SU-DHL-6 (cell line): ENCODE measurements at regions not wholly inside any gene's neighbourhood (a gene's known extent, or its start where the extent isn't known, plus 50 kb on each side); places are given as distances from the start of the nearest gene placed in this dataset.

Experiments
- EZH2phosphoT487 ChIP-seq: fragments of 200-600 bp; sonication (generic), shearing (Covaris generic); conservative IDR thresholded peaks from 2 replicates; pipeline ENCODE4 v1.6.1; 2018; ENCODE audit warnings: mild to moderate bottlenecking, antibody characterized with exemption, low read length, moderate library complexity, mixed read lengths
- TF ChIP-seq, protein P1 (sequence below): fragments of 200-600 bp; sonication (generic); IDR thresholded peaks from one replicate; pipeline ENCODE4 v1.5.1; 2017; ENCODE audit warnings: antibody characterized with exemption, mild to moderate bottlenecking, low read length, moderate library complexity; ENCODE audit not compliant: insufficient read depth, poor library complexity, severe bottlenecking

DNA sequence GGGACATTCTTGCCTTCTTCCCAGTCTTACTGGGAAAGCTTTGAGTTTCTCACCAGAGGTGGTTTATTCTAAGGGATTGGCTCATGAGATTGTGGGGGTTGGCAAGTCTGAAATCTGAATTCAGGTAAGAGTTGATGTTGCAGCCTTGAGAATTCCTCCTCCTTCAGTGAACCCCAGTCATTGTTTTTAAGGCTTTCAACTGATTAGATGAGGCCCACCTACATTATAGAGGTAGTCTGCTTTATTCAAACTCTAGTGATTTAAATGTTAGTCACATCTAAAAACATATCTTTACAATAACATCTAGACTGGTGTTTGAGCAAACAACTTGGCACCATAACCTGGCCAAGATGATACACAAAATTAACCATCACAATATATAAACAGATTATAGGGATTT, 156.5 kb upstream of the MED14 start:
- TF ChIP-seq, protein P1, sequence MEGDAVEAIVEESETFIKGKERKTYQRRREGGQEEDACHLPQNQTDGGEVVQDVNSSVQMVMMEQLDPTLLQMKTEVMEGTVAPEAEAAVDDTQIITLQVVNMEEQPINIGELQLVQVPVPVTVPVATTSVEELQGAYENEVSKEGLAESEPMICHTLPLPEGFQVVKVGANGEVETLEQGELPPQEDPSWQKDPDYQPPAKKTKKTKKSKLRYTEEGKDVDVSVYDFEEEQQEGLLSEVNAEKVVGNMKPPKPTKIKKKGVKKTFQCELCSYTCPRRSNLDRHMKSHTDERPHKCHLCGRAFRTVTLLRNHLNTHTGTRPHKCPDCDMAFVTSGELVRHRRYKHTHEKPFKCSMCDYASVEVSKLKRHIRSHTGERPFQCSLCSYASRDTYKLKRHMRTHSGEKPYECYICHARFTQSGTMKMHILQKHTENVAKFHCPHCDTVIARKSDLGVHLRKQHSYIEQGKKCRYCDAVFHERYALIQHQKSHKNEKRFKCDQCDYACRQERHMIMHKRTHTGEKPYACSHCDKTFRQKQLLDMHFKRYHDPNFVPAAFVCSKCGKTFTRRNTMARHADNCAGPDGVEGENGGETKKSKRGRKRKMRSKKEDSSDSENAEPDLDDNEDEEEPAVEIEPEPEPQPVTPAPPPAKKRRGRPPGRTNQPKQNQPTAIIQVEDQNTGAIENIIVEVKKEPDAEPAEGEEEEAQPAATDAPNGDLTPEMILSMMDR, result no peak
- TF ChIP-seq EZH2phosphoT487, result no peak
